ENCODE measurements at regions not wholly inside any gene's neighbourhood (a gene's known extent, or its start where the extent isn't known, plus 50 kb on each side); places are given as distances from the start of the nearest gene placed in this dataset.

DNA sequence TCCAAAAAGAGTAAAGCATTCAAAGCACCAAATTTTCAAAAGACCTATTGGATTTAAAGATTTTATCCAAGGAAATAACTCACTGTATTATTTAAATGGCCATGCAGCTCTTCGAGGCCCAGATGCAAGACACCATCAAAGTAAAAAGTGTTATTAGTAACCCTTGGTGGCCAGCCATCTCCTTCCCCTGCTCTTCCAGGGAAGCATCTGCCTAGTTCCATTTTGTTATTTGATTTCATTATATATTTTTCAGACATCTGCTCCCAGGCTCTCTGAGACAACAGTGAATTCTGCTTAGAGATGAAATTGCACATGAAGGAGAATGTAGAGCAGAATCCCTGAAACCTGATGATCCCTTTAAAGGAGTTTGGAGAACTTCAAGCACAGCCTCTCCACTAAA, 252.3 kb upstream of the TBX18 start:
- Histone ChIP-seq H3K36me3 (ENCODE audit: control insufficient read depth, insufficient read depth, low read length) (no peaks in the 10 kb centered on the region), H3K4me3 (ENCODE audit: low read depth, low read length) (no peak overlapping the region), H3K27me3 (ENCODE audit: control insufficient read depth, insufficient read depth, low read length) (no peaks in the 10 kb centered on the region; the same call in 1 of the 2 replicates)
- ChIA-PET CTCF (interaction anchor here (1.4 kb wide), 1 partner anchor 306 kb away, joined by 3 read pairs; no protein-coding TSS in a partner anchor), POLR2A (no interaction called here)
- TF ChIP-seq CTCF (IDR thresholded peaks at IDR 0.05; ENCODE audit: insufficient read depth, low read depth, low read length): no peak
- no peak for DNase-seq (ENCODE audit: low read depth)

- ChIA-PET CTCF (interaction anchor here (0.6 to 1.2 kb wide), 3 partner anchors 26 to 592 kb away, joined by 3 read pairs; no protein-coding TSS in a partner anchor), POLR2A (no interaction called here)
- DNase-seq (ENCODE audit: low read depth): no peak
- TF ChIP-seq CTCF (IDR thresholded peaks at IDR 0.05; ENCODE audit: insufficient read depth, low read depth, low read length): peak; percentile 68
- no peaks in the 10 kb centered on the region; the same call in 1 of the 2 replicates for H3K27me3 ChIP-seq (ENCODE audit: control insufficient read depth, insufficient read depth, low read length)
- no peak overlapping the region for H3K4me3 ChIP-seq (ENCODE audit: low read depth, low read length)
- no peaks in the 10 kb centered on the region for H3K36me3 ChIP-seq (ENCODE audit: control insufficient read depth, insufficient read depth, low read length)
These were observed 251.1 kb upstream of the TBX18 start for GRCh38 chr6:85015396-85015990.

GRCh38 chr6:85010865-85011264, 246.5 kb upstream of the TBX18 start:
- H3K27me3 ChIP-seq (ENCODE audit: control insufficient read depth, insufficient read depth, low read length): no peaks in the 10 kb centered on the region; the same call in 1 of the 2 replicates
- CTCF ChIA-PET: no interaction called here
- POLR2A ChIA-PET: no interaction called here
- TF ChIP-seq CTCF (IDR thresholded peaks at IDR 0.05; ENCODE audit: insufficient read depth, low read depth, low read length): no peak
- DNase-seq (ENCODE audit: low read depth): no peak
- H3K4me3 ChIP-seq (ENCODE audit: low read depth, low read length): no peak overlapping the region
- H3K36me3 ChIP-seq (ENCODE audit: control insufficient read depth, insufficient read depth, low read length): no peaks in the 10 kb centered on the region

GRCh38 chr6:85008296-85009009, 244.1 kb upstream of the TBX18 start:
- POLR2A ChIA-PET: no interaction called here
- no peaks in the 10 kb centered on the region for H3K27me3 ChIP-seq (ENCODE audit: control insufficient read depth, insufficient read depth, low read length)
- CTCF ChIA-PET: no interaction called here
- DNase-seq (ENCODE audit: low read depth): no peak
- TF ChIP-seq CTCF (IDR thresholded peaks at IDR 0.05; ENCODE audit: insufficient read depth, low read depth, low read length): no peak
- H3K4me3 ChIP-seq (ENCODE audit: low read depth, low read length): no peak overlapping the region
- no peaks in the 10 kb centered on the region for H3K36me3 ChIP-seq (ENCODE audit: control insufficient read depth, insufficient read depth, low read length)

- Histone ChIP-seq H3K4me3 (ENCODE audit: low read depth, low read length) (no peak overlapping the region), H3K27me3 (ENCODE audit: control insufficient read depth, insufficient read depth, low read length) (no peaks in the 10 kb centered on the region), H3K36me3 (ENCODE audit: control insufficient read depth, insufficient read depth, low read length) (no peaks in the 10 kb centered on the region)
- no peak for TF ChIP-seq CTCF (IDR thresholded peaks at IDR 0.05; ENCODE audit: insufficient read depth, low read depth, low read length)
- no peak for DNase-seq (ENCODE audit: low read depth)
- ChIA-PET CTCF (no interaction called here), POLR2A (no interaction called here)
These were observed 242.0 kb upstream of the TBX18 start for GRCh38 chr6:85006362-85006761.

All from BJ (cell line).